H9 (cell line): ENCODE measurements at regions not wholly inside any gene's neighbourhood (a gene's known extent, or its start where the extent isn't known, plus 50 kb on each side); places are given as distances from the start of the nearest gene placed in this dataset.

Source experiments
- DNase-seq: peaks from one replicate; pipeline ENCODE4 v3.0.0-alpha.2; 2017
- H2AFZ ChIP-seq: one replicate; pipeline ENCODE4 v1.6.1; 2013; ENCODE audit warnings: mild to moderate bottlenecking, low read length, control low read depth, moderate library complexity
- H2AK5ac ChIP-seq: 2 replicates; pipeline ENCODE4 v1.6.1; 2013; ENCODE audit warnings: low read length, control low read depth, mixed read lengths; ENCODE audit not compliant: insufficient read length
- H2BK120ac ChIP-seq: one replicate; pipeline ENCODE4 v1.6.1; 2013; ENCODE audit warnings: low read depth, mild to moderate bottlenecking, low read length, control low read depth, inconsistent platforms; ENCODE audit not compliant: poor library complexity, severe bottlenecking
- H2BK12ac ChIP-seq: 2 replicates; pipeline ENCODE4 v1.6.1; 2013; ENCODE audit warnings: low read length, control low read depth, mixed read lengths, low read depth; ENCODE audit not compliant: insufficient read length
- H2BK15ac ChIP-seq: 2 replicates; pipeline ENCODE4 v1.6.1; 2013; ENCODE audit warnings: low read depth, low read length, control low read depth
- H2BK20ac ChIP-seq: one replicate; pipeline ENCODE4 v1.6.1; 2013; ENCODE audit warnings: low read depth, mild to moderate bottlenecking, low read length, control low read depth, inconsistent platforms; ENCODE audit not compliant: poor library complexity, severe bottlenecking
- H2BK5ac ChIP-seq: 2 replicates; pipeline ENCODE4 v1.6.1; 2013; ENCODE audit warnings: low read length, control low read depth, mixed read lengths; ENCODE audit not compliant: insufficient read length
- H3K14ac ChIP-seq: 2 replicates; pipeline ENCODE4 v1.6.1; 2013; ENCODE audit warnings: low read length, control low read depth; ENCODE audit not compliant: insufficient read depth
- H3K18ac ChIP-seq: 2 replicates; pipeline ENCODE4 v1.6.1; 2013; ENCODE audit warnings: low read depth, mild to moderate bottlenecking, mixed read lengths, low read length, control low read depth; ENCODE audit not compliant: insufficient read length
- H3K23ac ChIP-seq: 2 replicates; pipeline ENCODE4 v1.6.1; 2013; ENCODE audit warnings: low read length, control low read depth, mixed read lengths, low read depth; ENCODE audit not compliant: insufficient read length
- H3K23me2 ChIP-seq: 2 replicates; pipeline ENCODE4 v1.6.1; 2013; ENCODE audit warnings: low read depth, mild to moderate bottlenecking, mixed read lengths, low read length, control low read depth; ENCODE audit not compliant: insufficient read length, poor library complexity, severe bottlenecking
- H3K27ac ChIP-seq: 2 replicates; pipeline ENCODE4 v1.5.1; 2013; ENCODE audit warnings: low read length, control low read depth, mixed read lengths, low read depth; ENCODE audit not compliant: insufficient read length
- H3K27me3 ChIP-seq: 2 replicates; pipeline ENCODE4 v1.6.1; 2013; ENCODE audit warnings: low read length, control low read depth, inconsistent platforms; ENCODE audit not compliant: insufficient read depth
- H3K4ac ChIP-seq: 2 replicates; pipeline ENCODE4 v1.6.1; 2013; ENCODE audit warnings: low read depth, mild to moderate bottlenecking, control low read depth, inconsistent platforms, low read length, moderate library complexity
- H3K4me1 ChIP-seq: 2 replicates; pipeline ENCODE4 v1.6.1; 2013; ENCODE audit warnings: low read length, control low read depth, inconsistent platforms; ENCODE audit not compliant: insufficient read depth
- H3K4me2 ChIP-seq: 2 replicates; pipeline ENCODE4 v1.6.1; 2013; ENCODE audit warnings: low read length, control low read depth, mixed read lengths; ENCODE audit not compliant: insufficient read length, insufficient read depth
- H3K56ac ChIP-seq: 2 replicates; pipeline ENCODE4 v1.6.1; 2013; ENCODE audit warnings: low read depth, mild to moderate bottlenecking, mixed read lengths, low read length, control low read depth; ENCODE audit not compliant: insufficient read length
- H3K79me1 ChIP-seq: 2 replicates; pipeline ENCODE4 v1.6.1; 2013; ENCODE audit warnings: low read depth, mild to moderate bottlenecking, moderate library complexity, low read length, control low read depth, inconsistent platforms; ENCODE audit not compliant: insufficient read depth, poor library complexity, severe bottlenecking
- H3K79me2 ChIP-seq: 2 replicates; pipeline ENCODE4 v1.6.1; 2013; ENCODE audit warnings: low read length, control low read depth, inconsistent platforms; ENCODE audit not compliant: insufficient read depth
- H3K9ac ChIP-seq: 2 replicates; pipeline ENCODE4 v1.6.1; 2013; ENCODE audit warnings: low read length, control low read depth, mixed read lengths; ENCODE audit not compliant: insufficient read length; ENCODE audit errors: extremely low read depth
- H3K9me3 ChIP-seq: one replicate; pipeline ENCODE4 v1.6.1; 2013; ENCODE audit warnings: low read depth, low read length, inconsistent platforms; ENCODE audit not compliant: control insufficient read depth
- H3T11ph ChIP-seq: one replicate; pipeline ENCODE4 v1.6.1; 2013; ENCODE audit warnings: mild to moderate bottlenecking, low read length, control low read depth, inconsistent platforms
- H4K20me1 ChIP-seq: one replicate; pipeline ENCODE4 v1.6.1; 2013; ENCODE audit not compliant: control insufficient read depth, insufficient read length, insufficient read depth
- H4K5ac ChIP-seq: 2 replicates; pipeline ENCODE4 v1.6.1; 2013; ENCODE audit warnings: low read depth, mild to moderate bottlenecking, mixed read lengths, low read length, control low read depth; ENCODE audit not compliant: insufficient read length
- H4K8ac ChIP-seq: replicated peaks from 2 replicates; pipeline ENCODE4 v1.6.1; 2013; ENCODE audit warnings: low read length, control low read depth, mixed read lengths, low read depth; ENCODE audit not compliant: insufficient read length
- H4K91ac ChIP-seq: 2 replicates; pipeline ENCODE4 v1.6.1; 2013; ENCODE audit warnings: low read depth, mild to moderate bottlenecking, moderate library complexity, mixed read lengths, low read length, control low read depth; ENCODE audit not compliant: insufficient read length
- H3K27ac Mint-ChIP-seq, 3 experiments: 2 replicates in 2 of 3; 3 replicates in 1 of 3; pipeline ENCODE4 v1.8.0; 2020 to 2021; ENCODE audit warnings: mixed read lengths in 3 of 3, mild to moderate bottlenecking in 1 of 3, moderate library complexity in 1 of 3
- H3K27me3 Mint-ChIP-seq: 2 replicates; pipeline ENCODE4 v1.8.0; 2021; ENCODE audit warnings: low read depth, mild to moderate bottlenecking, moderate library complexity, mixed read lengths
- H3K36me3 Mint-ChIP-seq, 3 experiments: 2 replicates in 2 of 3; 3 replicates in 1 of 3; pipeline ENCODE4 v1.8.0; 2020 to 2021; ENCODE audit warnings: low read depth in 3 of 3, mixed read lengths in 3 of 3; ENCODE audit not compliant: insufficient read depth in 1 of 3
- H3K4me1 Mint-ChIP-seq, 2 experiments: 2 replicates each; pipeline ENCODE4 v1.8.0; 2020; ENCODE audit warnings: mixed read lengths in 2 of 2
- H3K4me3 Mint-ChIP-seq, 2 experiments: 2 replicates in 1 of 2; 3 replicates in 1 of 2; pipeline ENCODE4 v1.8.0; 2020 to 2021; ENCODE audit warnings: mild to moderate bottlenecking in 2 of 2, mixed read lengths in 2 of 2, moderate library complexity in 1 of 2
- H3K9me3 Mint-ChIP-seq, 2 experiments: 2 replicates in 1 of 2; 3 replicates in 1 of 2; pipeline ENCODE4 v1.8.0; 2020; ENCODE audit warnings: mild to moderate bottlenecking in 2 of 2, mixed read lengths in 2 of 2, moderate library complexity in 1 of 2
- WGBS: extraction: QIAGEN DNeasy Blood & Tissue Kit; methylation state at CpG from one replicate; pipeline ENCODE4 v1.1.7; 2013; ENCODE audit warnings: missing lambda C conversion rate, low lambda C conversion rate, mixed read lengths; ENCODE audit not compliant: insufficient read length; ENCODE audit errors: extremely low coverage; 5-methylcytosine and 5-hydroxymethylcytosine counted together
- TF ChIP-seq, protein P1 (sequence below): fragments of 200-600 bp; sonication (generic); conservative IDR thresholded peaks from 3 replicates; pipeline ENCODE4 v1.8.0; 2021; ENCODE audit warnings: antibody characterized with exemption, mild to moderate bottlenecking

DNA sequence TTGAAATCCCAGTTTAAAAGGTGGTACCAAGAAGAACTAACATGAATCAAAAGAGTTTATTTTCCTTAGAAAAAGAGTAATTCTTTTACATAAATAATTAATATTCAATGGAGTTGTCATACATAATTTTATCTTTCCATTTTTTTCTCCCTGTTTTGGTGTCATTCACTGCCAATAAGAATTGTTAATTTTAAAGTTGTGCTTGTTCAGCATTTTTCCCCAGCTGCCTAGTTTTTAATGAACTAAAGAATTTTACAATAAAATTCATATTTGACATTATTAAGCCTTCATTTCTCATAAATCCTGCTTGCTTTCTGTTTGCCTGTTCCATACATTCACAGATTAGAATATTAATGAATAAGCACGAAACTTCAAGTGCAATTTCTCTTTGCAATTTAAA, 393.6 kb downstream of the GRXCR1 start:
- Histone ChIP-seq H3K14ac (no peak overlapping the region), H4K91ac (no peak overlapping the region), H3K79me1 (no peaks in the 10 kb centered on the region), H3K4me1 (no peaks in the 10 kb centered on the region), H2BK20ac (no peak overlapping the region), H3K4me2 (no peak overlapping the region), H3K79me2 (no peaks in the 10 kb centered on the region), H3K9ac (no peak overlapping the region), H3K4ac (no peak overlapping the region), H3K23ac (no peak overlapping the region), H3K56ac (no peak overlapping the region), H2AFZ (no peak overlapping the region), H3K18ac (no peak overlapping the region), H4K20me1 (no peaks in the 10 kb centered on the region), H2AK5ac (no peak overlapping the region), H3T11ph (no peak overlapping the region), H2BK12ac (no peak overlapping the region), H2BK120ac (no peak overlapping the region), H4K8ac (no peak overlapping the region), H3K9me3 (no peaks in the 10 kb centered on the region), H3K27ac (no peak overlapping the region), H3K23me2 (no peaks in the 10 kb centered on the region), H2BK15ac (no peak overlapping the region), H2BK5ac (no peak overlapping the region), H3K27me3 (no peaks in the 10 kb centered on the region), H4K5ac (no peak overlapping the region)
- Mint-ChIP-seq H3K4me3 (no peak overlapping the region), H3K4me1 (peaks cover 0 to 3% of the 10 kb centered on the region in 2 experiments; a peak in 1 of 4 replicates), H3K27me3 (no peaks in the 10 kb centered on the region), H3K9me3 (no peaks in the 10 kb centered on the region), H3K27ac (no peak overlapping the region), H3K36me3 (no peaks in the 10 kb centered on the region)
- TF ChIP-seq, protein P1, sequence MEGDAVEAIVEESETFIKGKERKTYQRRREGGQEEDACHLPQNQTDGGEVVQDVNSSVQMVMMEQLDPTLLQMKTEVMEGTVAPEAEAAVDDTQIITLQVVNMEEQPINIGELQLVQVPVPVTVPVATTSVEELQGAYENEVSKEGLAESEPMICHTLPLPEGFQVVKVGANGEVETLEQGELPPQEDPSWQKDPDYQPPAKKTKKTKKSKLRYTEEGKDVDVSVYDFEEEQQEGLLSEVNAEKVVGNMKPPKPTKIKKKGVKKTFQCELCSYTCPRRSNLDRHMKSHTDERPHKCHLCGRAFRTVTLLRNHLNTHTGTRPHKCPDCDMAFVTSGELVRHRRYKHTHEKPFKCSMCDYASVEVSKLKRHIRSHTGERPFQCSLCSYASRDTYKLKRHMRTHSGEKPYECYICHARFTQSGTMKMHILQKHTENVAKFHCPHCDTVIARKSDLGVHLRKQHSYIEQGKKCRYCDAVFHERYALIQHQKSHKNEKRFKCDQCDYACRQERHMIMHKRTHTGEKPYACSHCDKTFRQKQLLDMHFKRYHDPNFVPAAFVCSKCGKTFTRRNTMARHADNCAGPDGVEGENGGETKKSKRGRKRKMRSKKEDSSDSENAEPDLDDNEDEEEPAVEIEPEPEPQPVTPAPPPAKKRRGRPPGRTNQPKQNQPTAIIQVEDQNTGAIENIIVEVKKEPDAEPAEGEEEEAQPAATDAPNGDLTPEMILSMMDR = no peak
- no CpG with 5 or more reads among the region's 1 CpG for WGBS
- DNase-seq = no peak
